Muscle layer of duodenum (tissue), 2 donors: ENCODE measurements at regions not wholly inside any gene's neighbourhood (a gene's known extent, or its start where the extent isn't known, plus 50 kb on each side); places are given as distances from the start of the nearest gene placed in this dataset.

ENCODE experiments used
- H3K27ac ChIP-seq: one replicate; pipeline ENCODE4 v1.7.0; 2013; ENCODE audit warnings: mild to moderate bottlenecking, low read length
- H3K27me3 ChIP-seq: one replicate; pipeline ENCODE4 v1.7.0; 2013; ENCODE audit warnings: low read depth, mild to moderate bottlenecking, control low read depth, low read length
- H3K36me3 ChIP-seq, 2 donors: one replicate each; pipeline ENCODE4 v1.7.0; 2013; ENCODE audit warnings: low read length in 2 of 2, control low read depth in 1 of 2, mild to moderate bottlenecking in 1 of 2; ENCODE audit not compliant: insufficient read depth in 2 of 2, control insufficient read depth in 1 of 2
- H3K4me1 ChIP-seq, 2 donors: one replicate each; pipeline ENCODE4 v1.7.0; 2013; ENCODE audit warnings: low read length in 2 of 2, mild to moderate bottlenecking in 2 of 2, control low read depth in 1 of 2, moderate library complexity in 1 of 2; ENCODE audit not compliant: insufficient read depth in 2 of 2, control insufficient read depth in 1 of 2
- H3K4me3 ChIP-seq, 2 donors: one replicate each; pipeline ENCODE4 v1.7.0; 2013; ENCODE audit warnings: low read length in 2 of 2, low read depth in 1 of 2, mild to moderate bottlenecking in 1 of 2
- H3K9me3 ChIP-seq, 2 donors: one replicate each; pipeline ENCODE4 v1.7.0; 2013; ENCODE audit warnings: low read length in 2 of 2, control low read depth in 1 of 2, mild to moderate bottlenecking in 1 of 2; ENCODE audit not compliant: control insufficient read depth in 1 of 2
- donor health status: healthy.

- H3K9me3 ChIP-seq, result peaks cover 0 to 2% of the 10 kb centered on the region in 2 donors
- no peak overlapping the region for H3K4me3 ChIP-seq
- H3K27me3 ChIP-seq, result no peaks in the 10 kb centered on the region
- no peak overlapping the region for H3K27ac ChIP-seq
- H3K4me1 ChIP-seq, result no peaks in the 10 kb centered on the region
- no peaks in the 10 kb centered on the region for H3K36me3 ChIP-seq
These were observed 190.0 kb downstream of the GAS1 start for GRCh38 chr9:86757382-86757720.

GRCh38 chr9:86756576-86757381 lies 190.5 kb downstream of the GAS1 start:
- Histone ChIP-seq H3K4me1 (no peaks in the 10 kb centered on the region), H3K36me3 (no peaks in the 10 kb centered on the region), H3K4me3 (no peak overlapping the region), H3K9me3 (peaks cover 0 to 2% of the 10 kb centered on the region in 2 donors), H3K27me3 (no peaks in the 10 kb centered on the region), H3K27ac (no peak overlapping the region)

GRCh38 chr9:86755561-86755941 lies 191.8 kb downstream of the GAS1 start:
- Histone ChIP-seq H3K36me3 (no peaks in the 10 kb centered on the region), H3K4me1 (no peaks in the 10 kb centered on the region), H3K9me3 (peaks cover 0 to 2% of the 10 kb centered on the region in 2 donors), H3K4me3 (no peak overlapping the region), H3K27ac (no peak overlapping the region), H3K27me3 (no peaks in the 10 kb centered on the region)

- Histone ChIP-seq H3K4me3 (no peak overlapping the region), H3K4me1 (peaks cover 0 to 3% of the 10 kb centered on the region in 2 donors), H3K36me3 (no peaks in the 10 kb centered on the region), H3K27ac (no peak overlapping the region), H3K9me3 (peaks cover 0 to 2% of the 10 kb centered on the region in 2 donors), H3K27me3 (no peaks in the 10 kb centered on the region)
These were observed 192.4 kb downstream of the GAS1 start for GRCh38 chr9:86754581-86755560.

GRCh38 chr9:86753836-86754235 lies 193.5 kb downstream of the GAS1 start:
- peaks cover 0 to 2% of the 10 kb centered on the region in 2 donors for H3K9me3 ChIP-seq
- H3K4me3 ChIP-seq, result no peak overlapping the region
- H3K27ac ChIP-seq, result no peak overlapping the region
- no peaks in the 10 kb centered on the region for H3K36me3 ChIP-seq
- no peaks in the 10 kb centered on the region for H3K27me3 ChIP-seq
- peaks cover 0 to 10% of the 10 kb centered on the region in 2 donors for H3K4me1 ChIP-seq

- H3K4me3 ChIP-seq, result no peak overlapping the region
- no peaks in the 10 kb centered on the region for H3K36me3 ChIP-seq
These were observed 194.6 kb downstream of the GAS1 start for GRCh38 chr9:86752733-86753132.

GRCh38 chr9:86751956-86752355 lies 195.3 kb downstream of the GAS1 start:
- no peaks in the 10 kb centered on the region for H3K27me3 ChIP-seq
- H3K27ac ChIP-seq, result no peak overlapping the region
- peaks cover 0 to 10% of the 10 kb centered on the region in 2 donors for H3K4me1 ChIP-seq
- no peaks in the 10 kb centered on the region for H3K36me3 ChIP-seq
- H3K4me3 ChIP-seq, result no peak overlapping the region
- peaks cover 0 to 2% of the 10 kb centered on the region in 2 donors for H3K9me3 ChIP-seq

More at GRCh38 chr9:86752733-86753132, 194.6 kb downstream of the GAS1 start:
- H3K27me3 ChIP-seq, result no peaks in the 10 kb centered on the region
- H3K9me3 ChIP-seq, result peaks cover 0 to 2% of the 10 kb centered on the region in 2 donors
- H3K27ac ChIP-seq, result no peak overlapping the region
- peaks cover 0 to 10% of the 10 kb centered on the region in 2 donors for H3K4me1 ChIP-seq

GRCh38 chr9:86751207-86751606 lies 196.1 kb downstream of the GAS1 start:
- H3K4me1 ChIP-seq, result peaks cover 0 to 10% of the 10 kb centered on the region in 2 donors
- no peak overlapping the region for H3K27ac ChIP-seq
- H3K36me3 ChIP-seq, result no peaks in the 10 kb centered on the region
- no peaks in the 10 kb centered on the region for H3K27me3 ChIP-seq
- no peak overlapping the region for H3K4me3 ChIP-seq
- H3K9me3 ChIP-seq, result peaks cover 0 to 2% of the 10 kb centered on the region in 2 donors

- Histone ChIP-seq H3K4me1 (peaks cover 0 to 10% of the 10 kb centered on the region in 2 donors), H3K4me3 (no peak overlapping the region), H3K27me3 (no peaks in the 10 kb centered on the region), H3K36me3 (no peaks in the 10 kb centered on the region), H3K27ac (no peak overlapping the region), H3K9me3 (peaks cover 0 to 2% of the 10 kb centered on the region in 2 donors)
These were observed 197.4 kb downstream of the GAS1 start for GRCh38 chr9:86749894-86750255.

- H3K36me3 ChIP-seq, result no peaks in the 10 kb centered on the region
- H3K4me3 ChIP-seq, result no peak overlapping the region
These were observed 198.0 kb downstream of the GAS1 start for GRCh38 chr9:86749161-86749893.

GRCh38 chr9:86747711-86748110 lies 199.6 kb downstream of the GAS1 start:
- H3K27ac ChIP-seq, result no peak overlapping the region
- H3K27me3 ChIP-seq, result no peaks in the 10 kb centered on the region

More at GRCh38 chr9:86749161-86749893, 198.0 kb downstream of the GAS1 start:
- Histone ChIP-seq H3K27me3 (no peaks in the 10 kb centered on the region), H3K4me1 (peaks cover 0 to 10% of the 10 kb centered on the region in 2 donors), H3K27ac (no peak overlapping the region), H3K9me3 (peaks cover 0 to 2% of the 10 kb centered on the region in 2 donors)

More at GRCh38 chr9:86747711-86748110, 199.6 kb downstream of the GAS1 start:
- H3K4me3 ChIP-seq, result no peak overlapping the region
- peaks cover 0 to 2% of the 10 kb centered on the region in 2 donors for H3K9me3 ChIP-seq
- H3K36me3 ChIP-seq, result no peaks in the 10 kb centered on the region
- H3K4me1 ChIP-seq, result peaks cover 0 to 10% of the 10 kb centered on the region in 2 donors
